Activated naive CD4-positive, alpha-beta T cell treated with anti-CD3 and anti-CD28 coated beads, Interleukin-2, amount 10 ng/mL, durations not matched to agents 7 days and 5 days (primary cell): ENCODE measurements at regions not wholly inside any gene's neighbourhood (a gene's known extent, or its start where the extent isn't known, plus 50 kb on each side); places are given as distances from the start of the nearest gene placed in this dataset.

Experiments used
- CTCF ChIA-PET: fragments of 350-600 bp; sonication (Branson Sonifier 250); formaldehyde crosslinking; loops from one replicate; lab custom pipeline; 2021; ENCODE audit warnings: antibody characterized with exemption; lab: Charles Lee
- DNase-seq: peaks from one replicate; pipeline ENCODE4 v3.0.0-alpha.2; 2020
- H3K27ac Mint-ChIP-seq: one replicate; pipeline ENCODE4 v1.8.0; 2021; ENCODE audit warnings: mild to moderate bottlenecking, moderate library complexity, mixed read lengths
- H3K27me3 Mint-ChIP-seq: one replicate; pipeline ENCODE4 v1.8.0; 2021; ENCODE audit warnings: mild to moderate bottlenecking, mixed read lengths
- H3K36me3 Mint-ChIP-seq: one replicate; pipeline ENCODE4 v1.8.0; 2021; ENCODE audit warnings: mixed read lengths
- H3K4me1 Mint-ChIP-seq: one replicate; pipeline ENCODE4 v1.8.0; 2021; ENCODE audit warnings: mixed read lengths
- H3K4me3 Mint-ChIP-seq: one replicate; pipeline ENCODE4 v1.8.0; 2021; ENCODE audit warnings: mild to moderate bottlenecking, moderate library complexity, mixed read lengths
- H3K9me3 Mint-ChIP-seq: one replicate; pipeline ENCODE4 v1.8.0; 2021; ENCODE audit warnings: mixed read lengths

GRCh38 chr20:24734139-24734538 lies 214.9 kb upstream of the CST7 start:
- Mint-ChIP-seq H3K4me1 (peaks cover 7% of the 10 kb centered on the region), H3K27me3 (peaks cover 10% of the 10 kb centered on the region), H3K36me3 (no peaks in the 10 kb centered on the region), H3K27ac (no peak overlapping the region), H3K4me3 (no peak overlapping the region), H3K9me3 (no peaks in the 10 kb centered on the region)
- CTCF ChIA-PET = no interaction called here
- no peak for DNase-seq

DNA sequence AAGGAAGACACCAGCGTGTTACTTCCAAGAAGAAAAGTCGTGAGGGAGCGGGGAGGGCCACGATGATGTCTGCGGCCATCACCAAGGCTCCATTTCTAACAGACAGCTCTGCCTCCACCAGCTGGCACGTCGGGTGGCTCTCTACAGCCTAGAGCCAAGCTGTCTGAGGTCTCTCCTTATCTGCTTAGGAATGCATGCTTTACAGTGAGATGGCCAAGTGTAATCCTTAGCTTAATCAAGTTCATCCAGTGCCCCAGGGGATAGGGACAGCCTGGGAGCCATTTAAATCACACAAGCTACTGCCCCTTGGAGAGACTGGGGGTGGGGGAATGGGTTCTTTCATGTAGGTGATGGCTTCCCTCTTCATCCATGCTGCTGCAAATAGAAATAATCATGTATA lies 213.8 kb upstream of the CST7 start:
- no peak for DNase-seq
- no peak overlapping the region for H3K4me3 Mint-ChIP-seq
- no peak overlapping the region for H3K27ac Mint-ChIP-seq
- no peaks in the 10 kb centered on the region for H3K9me3 Mint-ChIP-seq
- H3K27me3 Mint-ChIP-seq = peaks cover 10% of the 10 kb centered on the region
- H3K4me1 Mint-ChIP-seq = peaks cover 17% of the 10 kb centered on the region
- CTCF ChIA-PET = no interaction called here
- no peaks in the 10 kb centered on the region for H3K36me3 Mint-ChIP-seq

DNA sequence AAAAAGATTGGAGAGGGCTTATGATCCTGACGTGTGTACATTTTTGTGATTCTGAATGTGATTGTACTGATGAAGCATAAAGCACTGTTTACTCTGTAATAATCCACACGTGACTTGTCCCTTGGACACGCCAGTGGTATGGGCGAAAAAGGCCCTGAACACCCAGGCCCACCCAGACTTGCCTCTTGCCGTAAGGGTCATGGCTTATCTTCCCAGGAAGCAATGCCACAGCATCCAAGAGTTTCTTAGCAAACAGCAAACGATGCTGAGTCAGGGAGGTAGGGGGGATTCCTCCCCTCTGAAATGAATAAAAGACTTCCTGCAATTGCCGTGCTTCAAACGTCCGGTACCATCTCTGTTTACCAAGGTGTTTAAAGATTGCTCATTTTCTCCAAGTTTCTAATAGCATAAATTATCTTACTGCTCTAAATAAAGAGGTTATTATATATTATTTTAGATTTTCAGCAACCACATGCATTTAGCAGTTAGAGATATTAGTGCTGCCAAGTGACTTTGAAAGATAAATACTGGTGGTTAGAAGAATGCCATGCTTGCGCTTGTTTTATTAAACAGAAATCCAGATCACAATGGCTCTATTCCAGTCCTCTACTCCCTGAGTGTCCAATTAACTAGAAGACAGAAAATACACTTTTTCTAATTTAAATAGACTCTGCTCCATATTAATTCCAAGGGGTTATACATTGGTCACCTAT lies 212.8 kb upstream of the CST7 start:
- Mint-ChIP-seq H3K4me3 (no peak overlapping the region), H3K36me3 (no peaks in the 10 kb centered on the region), H3K9me3 (no peaks in the 10 kb centered on the region), H3K4me1 (peaks cover 22% of the 10 kb centered on the region), H3K27me3 (peaks cover 10% of the 10 kb centered on the region), H3K27ac (no peak overlapping the region)
- DNase-seq = no peak
- CTCF ChIA-PET = no interaction called here

GRCh38 chr20:24736844-24737211 lies 212.2 kb upstream of the CST7 start:
- CTCF ChIA-PET = no interaction called here
- H3K9me3 Mint-ChIP-seq = no peaks in the 10 kb centered on the region

GRCh38 chr20:24737212-24737850 lies 211.7 kb upstream of the CST7 start:
- Mint-ChIP-seq H3K27me3 (peaks cover 10% of the 10 kb centered on the region), H3K9me3 (no peaks in the 10 kb centered on the region), H3K36me3 (no peaks in the 10 kb centered on the region), H3K27ac (no peak overlapping the region), H3K4me1 (peaks cover 22% of the 10 kb centered on the region), H3K4me3 (no peak overlapping the region)
- no peak for DNase-seq
- CTCF ChIA-PET = no interaction called here

More at GRCh38 chr20:24736844-24737211, 212.2 kb upstream of the CST7 start:
- DNase-seq = no peak
- Mint-ChIP-seq H3K27ac (no peak overlapping the region), H3K27me3 (peaks cover 10% of the 10 kb centered on the region), H3K4me1 (peaks cover 22% of the 10 kb centered on the region), H3K4me3 (no peak overlapping the region), H3K36me3 (no peaks in the 10 kb centered on the region)

- no peak for DNase-seq
- CTCF ChIA-PET = no interaction called here
- peaks cover 22% of the 10 kb centered on the region for H3K4me1 Mint-ChIP-seq
- no peaks in the 10 kb centered on the region for H3K9me3 Mint-ChIP-seq
- no peaks in the 10 kb centered on the region for H3K36me3 Mint-ChIP-seq
- no peak overlapping the region for H3K4me3 Mint-ChIP-seq
- peak overlapping the region; percentile 88 for H3K27ac Mint-ChIP-seq
- H3K27me3 Mint-ChIP-seq = peaks cover 10% of the 10 kb centered on the region
Observed at GRCh38 chr20:24738058-24738775, 210.9 kb upstream of the CST7 start.

GRCh38 chr20:24738981-24739633 lies 210.0 kb upstream of the CST7 start:
- DNase-seq = peak; percentile 27
- Mint-ChIP-seq H3K4me1 (peaks cover 22% of the 10 kb centered on the region), H3K4me3 (peak overlapping the region; percentile 50), H3K27me3 (peaks cover 7% of the 10 kb centered on the region), H3K36me3 (no peaks in the 10 kb centered on the region), H3K9me3 (no peaks in the 10 kb centered on the region), H3K27ac (peak overlapping the region; percentile 88)
- CTCF ChIA-PET = no interaction called here

GRCh38 chr20:24739746-24740145 lies 209.3 kb upstream of the CST7 start:
- DNase-seq = no peak
- no peaks in the 10 kb centered on the region for H3K9me3 Mint-ChIP-seq
- no peak overlapping the region for H3K4me3 Mint-ChIP-seq
- peaks cover 4% of the 10 kb centered on the region for H3K27me3 Mint-ChIP-seq
- H3K36me3 Mint-ChIP-seq = no peaks in the 10 kb centered on the region
- peak overlapping the region; percentile 88 for H3K27ac Mint-ChIP-seq
- CTCF ChIA-PET = no interaction called here
- peaks cover 22% of the 10 kb centered on the region for H3K4me1 Mint-ChIP-seq

DNA sequence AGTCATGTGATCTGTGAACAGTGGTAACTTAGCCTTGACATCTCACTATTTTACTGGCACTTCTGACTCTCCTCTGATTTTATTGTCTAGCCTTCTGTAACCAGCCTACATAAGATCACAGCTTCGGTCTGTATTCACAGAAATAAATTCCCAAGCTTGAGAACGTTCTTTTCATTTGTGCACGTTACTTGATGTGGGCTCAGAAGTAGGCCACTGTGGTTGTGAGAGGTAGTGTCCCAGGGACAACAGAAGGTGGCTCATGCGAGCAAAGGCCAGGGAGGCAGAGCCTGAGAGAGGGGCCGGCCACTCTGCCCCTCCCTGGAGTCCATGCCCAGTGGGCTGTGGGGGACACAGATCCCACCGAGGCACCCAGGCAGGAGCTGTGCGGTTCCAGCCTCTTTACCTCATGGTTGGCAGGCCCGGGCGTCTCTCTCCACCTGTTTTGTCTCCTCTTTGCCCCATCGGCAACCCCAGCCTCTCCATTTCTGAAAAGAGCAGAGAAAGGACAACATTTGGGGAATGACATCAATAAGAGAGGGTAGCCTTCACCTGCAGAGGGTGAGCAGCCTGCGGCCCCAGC lies 207.5 kb upstream of the CST7 start:
- no peaks in the 10 kb centered on the region for H3K9me3 Mint-ChIP-seq
- no peak overlapping the region for H3K4me3 Mint-ChIP-seq
- DNase-seq = no peak
- no peaks in the 10 kb centered on the region for H3K36me3 Mint-ChIP-seq
- H3K27me3 Mint-ChIP-seq = peaks cover 10% of the 10 kb centered on the region
- no peak overlapping the region for H3K27ac Mint-ChIP-seq
- CTCF ChIA-PET = no interaction called here
- H3K4me1 Mint-ChIP-seq = peaks cover 23% of the 10 kb centered on the region

- H3K4me3 Mint-ChIP-seq = no peak overlapping the region
- CTCF ChIA-PET = no interaction called here
- H3K36me3 Mint-ChIP-seq = no peaks in the 10 kb centered on the region
- H3K27ac Mint-ChIP-seq = no peak overlapping the region
- no peaks in the 10 kb centered on the region for H3K9me3 Mint-ChIP-seq
- H3K4me1 Mint-ChIP-seq = peaks cover 32% of the 10 kb centered on the region
- peaks cover 7% of the 10 kb centered on the region for H3K27me3 Mint-ChIP-seq
- no peak for DNase-seq
Observed at GRCh38 chr20:24742436-24742835, 206.6 kb upstream of the CST7 start.

DNA sequence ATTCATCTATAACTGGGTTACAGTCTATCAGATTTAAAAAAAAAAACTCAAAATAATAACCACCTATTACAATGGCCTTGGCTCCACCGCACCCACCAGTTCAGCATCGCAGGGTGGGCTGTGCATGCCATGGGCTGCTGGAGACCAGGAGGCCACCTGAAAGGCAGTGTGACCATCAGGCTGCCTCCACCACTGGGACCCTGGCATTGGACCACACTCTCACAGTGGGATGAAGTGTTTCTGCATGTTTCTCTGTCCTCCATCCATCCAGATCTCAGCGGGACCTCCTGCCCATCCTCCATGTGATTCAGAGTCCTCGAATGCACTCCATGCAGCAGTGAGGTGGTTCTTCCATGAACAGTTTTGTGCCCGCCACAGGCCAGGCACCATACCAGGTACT lies 206.1 kb upstream of the CST7 start:
- peaks cover 37% of the 10 kb centered on the region for H3K4me1 Mint-ChIP-seq
- CTCF ChIA-PET = no interaction called here
- H3K36me3 Mint-ChIP-seq = no peaks in the 10 kb centered on the region
- no peak overlapping the region for H3K27ac Mint-ChIP-seq
- peaks cover 10% of the 10 kb centered on the region for H3K27me3 Mint-ChIP-seq
- no peak overlapping the region for H3K4me3 Mint-ChIP-seq
- DNase-seq = no peak
- H3K9me3 Mint-ChIP-seq = no peaks in the 10 kb centered on the region

DNA sequence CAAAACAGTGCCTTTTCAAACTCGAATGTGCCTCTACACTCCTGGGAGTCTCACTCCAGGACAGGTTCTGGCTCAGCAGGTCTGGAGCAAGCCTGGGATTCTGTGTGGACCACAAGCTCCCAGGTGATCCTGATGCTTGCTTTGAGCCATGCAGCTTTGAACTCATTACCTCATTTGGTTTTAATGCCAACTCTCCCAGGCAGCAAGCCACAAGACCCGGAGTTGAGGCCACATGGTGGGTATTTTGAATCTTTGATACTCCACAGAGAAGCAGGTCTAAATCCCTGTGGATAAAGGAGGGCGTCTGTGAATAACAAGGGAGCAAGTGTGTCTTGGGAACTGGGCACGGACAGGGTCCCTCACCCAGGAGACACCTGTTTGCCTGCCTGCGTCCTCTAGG lies 205.4 kb upstream of the CST7 start:
- Mint-ChIP-seq H3K27me3 (peaks cover 13% of the 10 kb centered on the region), H3K4me1 (peaks cover 37% of the 10 kb centered on the region), H3K36me3 (no peaks in the 10 kb centered on the region), H3K9me3 (no peaks in the 10 kb centered on the region), H3K4me3 (no peak overlapping the region), H3K27ac (no peak overlapping the region)
- DNase-seq = no peak
- CTCF ChIA-PET = no interaction called here

- DNase-seq = no peak
- CTCF ChIA-PET = no interaction called here
- H3K4me1 Mint-ChIP-seq = peaks cover 26% of the 10 kb centered on the region
- peaks cover 13% of the 10 kb centered on the region for H3K27me3 Mint-ChIP-seq
- no peak overlapping the region for H3K4me3 Mint-ChIP-seq
- H3K27ac Mint-ChIP-seq = no peak overlapping the region
- no peaks in the 10 kb centered on the region for H3K36me3 Mint-ChIP-seq
- no peaks in the 10 kb centered on the region for H3K9me3 Mint-ChIP-seq
Observed at GRCh38 chr20:24744747-24745146, 204.3 kb upstream of the CST7 start.

DNA sequence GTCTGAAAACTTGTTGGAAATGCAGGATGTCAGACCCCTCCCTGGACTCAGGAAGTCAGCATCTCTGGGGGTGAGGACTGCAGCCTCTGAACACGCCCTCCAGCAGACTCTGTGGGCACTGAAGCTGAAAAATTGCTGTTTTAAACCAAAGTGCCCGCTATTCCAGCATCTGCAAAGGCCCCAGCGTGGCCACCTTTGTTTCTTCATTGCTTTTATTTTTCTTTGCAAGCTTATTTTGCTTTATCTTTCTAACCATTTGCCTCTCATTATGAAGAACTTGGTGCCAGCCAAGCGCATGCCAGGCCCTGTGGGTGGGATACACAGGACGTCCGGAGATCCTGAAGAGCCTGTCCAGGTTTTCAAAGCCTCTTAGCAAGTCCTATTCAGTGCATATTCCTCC lies 203.9 kb upstream of the CST7 start:
- no peaks in the 10 kb centered on the region for H3K9me3 Mint-ChIP-seq
- CTCF ChIA-PET = no interaction called here
- DNase-seq = no peak
- no peaks in the 10 kb centered on the region for H3K36me3 Mint-ChIP-seq
- peaks cover 22% of the 10 kb centered on the region for H3K4me1 Mint-ChIP-seq
- H3K27ac Mint-ChIP-seq = no peak overlapping the region
- H3K4me3 Mint-ChIP-seq = no peak overlapping the region
- H3K27me3 Mint-ChIP-seq = peaks cover 13% of the 10 kb centered on the region
